IMR-90 (cell line): ENCODE measurements at regions not wholly inside any gene's neighbourhood (a gene's known extent, or its start where the extent isn't known, plus 50 kb on each side); places are given as distances from the start of the nearest gene placed in this dataset.

Experiments
- ATAC-seq: fragments of 200-7000 bp; cut with Tn5 transposase; 2 replicates; pipeline ENCODE4 v1.9.1; 2020; ENCODE audit warnings: low read depth, mild to moderate bottlenecking, moderate library complexity
- BruUV-seq: library from RNA; stranded (reverse); fragments of 400-500 nt; replicated peaks from 2 replicates; lab custom pipeline; 2021; lab: Mats Ljungman, UMichigan
- CTCF ChIA-PET: fragments of 300-600 bp; formaldehyde crosslinking; extraction: SDS; loops from one replicate; lab custom pipeline; 2021; ENCODE audit warnings: antibody characterized with exemption; lab: Yijun Ruan, JAX
- POLR2A ChIA-PET: fragments of 300-600 bp; sonication (Branson Sonifier 250); formaldehyde crosslinking; loops from one replicate; lab custom pipeline; 2022; ENCODE audit warnings: antibody characterized with exemption; ENCODE audit not compliant: unreplicated experiment; lab: Charles Lee
- DNase-seq: peaks from one replicate; pipeline ENCODE4 v3.0.0; 2013
- H2AFZ ChIP-seq: replicated peaks from 2 replicates; pipeline ENCODE3; 2013; ENCODE audit warnings: low read length, mild to moderate bottlenecking; ENCODE audit not compliant: poor library complexity
- H2AK5ac ChIP-seq: 2 replicates; pipeline ENCODE4 v1.6.1; 2013; ENCODE audit warnings: low read depth, low read length, inconsistent platforms
- H2AK9ac ChIP-seq: replicated peaks from 2 replicates; pipeline ENCODE3; 2013; ENCODE audit warnings: mild to moderate bottlenecking, low read depth, low read length, moderate library complexity; ENCODE audit not compliant: poor library complexity
- H2BK120ac ChIP-seq: 2 replicates; pipeline ENCODE4 v1.6.1; 2013; ENCODE audit warnings: low read depth, low read length, inconsistent platforms
- H2BK15ac ChIP-seq: 3 replicates; pipeline ENCODE4 v1.6.1; 2013; ENCODE audit warnings: low read depth, low read length, inconsistent platforms
- H2BK20ac ChIP-seq: 2 replicates; pipeline ENCODE4 v1.6.1; 2013; ENCODE audit warnings: low read depth, mild to moderate bottlenecking, inconsistent platforms, low read length, moderate library complexity
- H2BK5ac ChIP-seq: 2 replicates; pipeline ENCODE4 v1.6.1; 2013; ENCODE audit warnings: mild to moderate bottlenecking, low read depth, low read length, inconsistent platforms; ENCODE audit not compliant: poor library complexity, severe bottlenecking
- H3K14ac ChIP-seq: replicated peaks from 2 replicates; pipeline ENCODE4 v1.6.1; 2013; ENCODE audit warnings: low read depth, low read length, inconsistent platforms
- H3K18ac ChIP-seq: 2 replicates; pipeline ENCODE4 v1.6.1; 2013; ENCODE audit warnings: low read depth, low read length, control low read depth
- H3K23ac ChIP-seq: 2 replicates; pipeline ENCODE4 v1.6.1; 2013; ENCODE audit warnings: low read depth, low read length, inconsistent platforms
- H3K27ac ChIP-seq: 2 replicates; pipeline ENCODE4 v1.5.1; 2013; ENCODE audit warnings: mild to moderate bottlenecking, control low read depth, low read length; ENCODE audit not compliant: insufficient read depth
- H3K27me3 ChIP-seq: 2 replicates; pipeline ENCODE4 v1.6.1; 2013; ENCODE audit warnings: low read length; ENCODE audit not compliant: control insufficient read depth, insufficient read depth
- H3K36me3 ChIP-seq: 2 replicates; pipeline ENCODE4 v1.6.1; 2013; ENCODE audit warnings: low read length, mixed read lengths; ENCODE audit not compliant: control insufficient read depth, insufficient read depth
- H3K4ac ChIP-seq: 2 replicates; pipeline ENCODE4 v1.6.1; 2013; ENCODE audit warnings: low read depth, low read length, inconsistent platforms
- H3K4me1 ChIP-seq: 2 replicates; pipeline ENCODE4 v1.6.1; 2013; ENCODE audit warnings: low read length, mixed read lengths; ENCODE audit not compliant: control insufficient read depth, insufficient read depth
- H3K4me2 ChIP-seq: 2 replicates; pipeline ENCODE4 v1.6.1; 2013; ENCODE audit warnings: low read depth, mild to moderate bottlenecking, control low read depth, low read length, moderate library complexity
- H3K4me3 ChIP-seq: 2 replicates; pipeline ENCODE4 v1.5.1; 2013; ENCODE audit warnings: low read depth, mild to moderate bottlenecking, control low read depth, low read length, moderate library complexity; ENCODE audit not compliant: insufficient read depth
- H3K56ac ChIP-seq: 2 replicates; pipeline ENCODE4 v1.6.1; 2013; ENCODE audit warnings: low read length, inconsistent platforms; ENCODE audit not compliant: insufficient read depth; ENCODE audit errors: extremely low read depth
- H3K79me1 ChIP-seq, 2 experiments: 2 replicates each; pipeline ENCODE4 v1.6.1; 2013; ENCODE audit warnings: low read length in 2 of 2, inconsistent platforms in 1 of 2, low read depth in 1 of 2
- H3K9ac ChIP-seq: 2 replicates; pipeline ENCODE4 v1.6.1; 2013; ENCODE audit warnings: low read depth, low read length, control low read depth
- H3K9me1 ChIP-seq: 2 replicates; pipeline ENCODE4 v1.6.1; 2013; ENCODE audit warnings: low read length, inconsistent platforms; ENCODE audit not compliant: insufficient read depth
- H3K9me3 ChIP-seq: 2 replicates; pipeline ENCODE4 v1.6.1; 2013; ENCODE audit warnings: low read length; ENCODE audit not compliant: control insufficient read depth, insufficient read depth
- H4K20me1 ChIP-seq: 2 replicates; pipeline ENCODE4 v1.6.1; 2013; ENCODE audit warnings: low read length, inconsistent platforms; ENCODE audit not compliant: insufficient read depth
- H4K5ac ChIP-seq: 2 replicates; pipeline ENCODE4 v1.6.1; 2013; ENCODE audit warnings: mild to moderate bottlenecking, low read depth, low read length, control low read depth
- H4K8ac ChIP-seq, 2 experiments: 2 replicates each; pipeline ENCODE4 v1.6.1; 2013; ENCODE audit warnings: low read depth in 2 of 2, low read length in 2 of 2, control low read depth in 1 of 2, inconsistent platforms in 1 of 2
- H4K91ac ChIP-seq: 2 replicates; pipeline ENCODE4 v1.6.1; 2013; ENCODE audit warnings: low read depth, low read length, inconsistent platforms; ENCODE audit not compliant: insufficient read depth
- BHLHE40 ChIP-seq: fragments of 150-350 bp; IDR thresholded peaks from 2 replicates; pipeline ENCODE4 v1.6.1; 2016; ENCODE audit warnings: mild to moderate bottlenecking, low read depth, low read length
- CEBPB ChIP-seq: IDR thresholded peaks from 2 replicates; pipeline ENCODE4 v1.6.1; 2012; ENCODE audit warnings: low read depth, low read length, improper control_type of control experiment
- CHD1 ChIP-seq: IDR thresholded peaks from 2 replicates; pipeline ENCODE4 v1.6.1; 2012; ENCODE audit warnings: low read depth, low read length, improper control_type of control experiment
- CTCF ChIP-seq: conservative IDR thresholded peaks from 2 replicates; pipeline ENCODE4 v1.5.1; 2012; ENCODE audit warnings: mild to moderate bottlenecking, low read depth, low read length, improper control_type of control experiment
- ELK1 ChIP-seq: fragments of 150-350 bp; IDR thresholded peaks from 2 replicates; pipeline ENCODE4 v1.6.1; 2016; ENCODE audit warnings: low read depth, mild to moderate bottlenecking, low read length, moderate library complexity, borderline replicate concordance
- FOS ChIP-seq: fragments of 150-350 bp; IDR thresholded peaks from 2 replicates; pipeline ENCODE4 v1.6.1; 2016; ENCODE audit warnings: low read depth, low read length
- MAFK ChIP-seq: IDR thresholded peaks from 2 replicates; pipeline ENCODE4 v1.6.1; 2012; ENCODE audit warnings: low read depth, low read length, improper control_type of control experiment
- MAZ ChIP-seq: IDR thresholded peaks from 2 replicates; pipeline ENCODE4 v1.6.1; 2012; ENCODE audit warnings: low read depth, mild to moderate bottlenecking, low read length, improper control_type of control experiment, moderate library complexity, borderline replicate concordance
- MXI1 ChIP-seq: IDR thresholded peaks from 2 replicates; pipeline ENCODE4 v1.6.1; 2012; ENCODE audit warnings: low read depth, mild to moderate bottlenecking, low read length, moderate library complexity, borderline replicate concordance
- NFE2L2 ChIP-seq: fragments of 150-350 bp; IDR thresholded peaks from 2 replicates; pipeline ENCODE4 v1.6.1; 2016; ENCODE audit warnings: low read depth, mild to moderate bottlenecking, low read length
- POLR2A ChIP-seq: IDR thresholded peaks from 2 replicates; pipeline ENCODE4 v1.6.1; 2012; ENCODE audit warnings: mild to moderate bottlenecking, low read depth, low read length
- RAD21 ChIP-seq: IDR thresholded peaks from 2 replicates; pipeline ENCODE4 v1.6.1; 2012; ENCODE audit warnings: low read length, improper control_type of control experiment
- RCOR1 ChIP-seq: IDR thresholded peaks from 2 replicates; pipeline ENCODE4 v1.6.1; 2012; ENCODE audit warnings: mild to moderate bottlenecking, low read length, improper control_type of control experiment; ENCODE audit not compliant: insufficient replicate concordance
- RFX5 ChIP-seq: IDR thresholded peaks from 2 replicates; pipeline ENCODE4 v1.8.0; 2012; ENCODE audit warnings: low read depth, mild to moderate bottlenecking, low read length, moderate library complexity
- SMC3 ChIP-seq: fragments of 150-350 bp; IDR thresholded peaks from 2 replicates; pipeline ENCODE4 v1.6.1; 2016; ENCODE audit warnings: low read depth, mild to moderate bottlenecking, antibody characterized with exemption, low read length, moderate library complexity
- USF2 ChIP-seq: fragments of 150-350 bp; IDR thresholded peaks from 2 replicates; pipeline ENCODE4 v1.6.1; 2017; ENCODE audit warnings: mild to moderate bottlenecking, antibody characterized with exemption, low read length, low read depth
- WGBS, 2 experiments: methylation state at CpG; one replicate each; pipeline versions ENCODE4 v1.1.5 to v1.1.7; 2013; ENCODE audit warnings: missing lambda C conversion rate in 2 of 2; ENCODE audit not compliant: insufficient read length in 1 of 2; ENCODE audit errors: extremely low coverage in 2 of 2; 5-methylcytosine and 5-hydroxymethylcytosine counted together
- dilution Hi-C: fragments of 300-500 bp; cut with HindIII; formaldehyde crosslinking; loops from one replicate; pipeline ENCODE4 v1.14.3; 2018; ENCODE audit warnings: low sequenced_read_pairs; ENCODE audit not compliant: unreplicated experiment
- in situ Hi-C: fragments of 300-500 bp; cut with MboI; formaldehyde crosslinking; loops from 3 replicates; pipeline ENCODE4 v1.14.3; 2019; ENCODE audit warnings: low sequenced_read_pairs, inconsistent platforms, mixed read lengths
- intact Hi-C: fragments of 100-400 bp; cut with micrococcal nuclease; formaldehyde crosslinking; loops from 2 replicates; pipeline ENCODE4 v1.10.0; 2022

GRCh38 chr11:92447586-92447985, 223.0 kb downstream of the FAT3 start:
- no peak overlapping the region for H2AFZ ChIP-seq
- H3K18ac ChIP-seq: no peak overlapping the region
- dilution Hi-C loops: no loop called here
- no peaks in the 10 kb centered on the region for H4K20me1 ChIP-seq
- no peaks in the 10 kb centered on the region for H3K9me3 ChIP-seq
- H3K9me1 ChIP-seq: no peaks in the 10 kb centered on the region
- no peaks in the 10 kb centered on the region for H3K27me3 ChIP-seq
- no peak overlapping the region for H3K4ac ChIP-seq
- H4K5ac ChIP-seq: no peak overlapping the region
- H4K8ac ChIP-seq: no peak overlapping the region
- H2BK20ac ChIP-seq: no peak overlapping the region
- ChIA-PET POLR2A (no interaction called here), CTCF (no interaction called here)
- no peak overlapping the region for H2BK120ac ChIP-seq
- no peaks in the 10 kb centered on the region for H3K36me3 ChIP-seq
- H3K4me3 ChIP-seq: no peak overlapping the region
- TF ChIP-seq POLR2A (no peak), RAD21 (no peak), ELK1 (no peak), RCOR1 (no peak), MAZ (no peak), USF2 (no peak), SMC3 (no peak), CTCF (no peak), FOS (no peak), NFE2L2 (no peak), MAFK (no peak), CHD1 (no peak), MXI1 (no peak), RFX5 (no peak), CEBPB (no peak), BHLHE40 (no peak)
- 67% methylated on average over 2 of the region's 3 CpGs; no CpG with 5 or more reads in 1 of the 2 experiments for WGBS, 2 experiments
- in situ Hi-C loops: no loop called here
- intact Hi-C loops: no loop called here
- H3K14ac ChIP-seq: no peak overlapping the region
- ATAC-seq: no peak
- H3K4me2 ChIP-seq: no peak overlapping the region
- no peak overlapping the region for H3K9ac ChIP-seq
- no peak overlapping the region for H2AK5ac ChIP-seq
- H2BK15ac ChIP-seq: no peak overlapping the region
- no peak overlapping the region for H3K23ac ChIP-seq
- BruUV-seq: no TSS peak
- no peaks in the 10 kb centered on the region for H3K79me1 ChIP-seq
- no peak overlapping the region for H2BK5ac ChIP-seq
- no peak overlapping the region for H3K27ac ChIP-seq
- H3K56ac ChIP-seq: no peak overlapping the region
- H3K4me1 ChIP-seq: no peaks in the 10 kb centered on the region
- DNase-seq: no peak
- H4K91ac ChIP-seq: no peak overlapping the region
- no peak overlapping the region for H2AK9ac ChIP-seq
